ENCODE measurements at regions not wholly inside any gene's neighbourhood (a gene's known extent, or its start where the extent isn't known, plus 50 kb on each side); places are given as distances from the start of the nearest gene placed in this dataset.

DNA sequence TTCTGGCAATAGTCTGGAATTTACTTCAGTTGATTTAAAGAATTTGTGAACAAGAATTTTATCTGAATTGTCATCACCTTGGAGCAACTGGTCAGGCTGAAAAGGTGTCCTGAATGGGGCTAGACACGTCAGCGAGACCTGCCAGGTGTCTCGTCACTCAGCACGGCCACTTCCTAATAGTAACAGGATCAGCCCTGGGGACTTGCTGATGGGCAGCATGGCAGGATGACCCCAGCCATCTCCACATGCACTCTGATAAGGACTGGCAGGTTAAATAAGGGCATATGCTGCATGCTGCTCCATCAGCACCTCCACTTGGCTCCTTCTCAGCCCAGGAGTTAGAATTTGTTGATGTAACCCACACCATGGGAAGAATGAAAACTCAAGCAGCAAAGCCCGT lies 224.2 kb downstream of the FOXO1 start:
- TF ChIP-seq REST (tag by site-specific recombination; IDR thresholded peaks at IDR 0.05) = no peak
- TF ChIP-seq ZNF132 (tag by site-specific recombination; IDR thresholded peaks at IDR 0.05; ENCODE audit: borderline replicate concordance) = no peak
- TF ChIP-seq CTCF (tag by site-specific recombination; IDR thresholded peaks at IDR 0.05) = no peak
- TF ChIP-seq ZNF777 (tag by site-specific recombination; IDR thresholded peaks at IDR 0.05; ENCODE audit: borderline replicate concordance) = no peak
- no peak for TF ChIP-seq ZNF121 (tag by site-specific recombination; IDR thresholded peaks at IDR 0.05)
- no peak for TF ChIP-seq KLF9 (tag by site-specific recombination; IDR thresholded peaks at IDR 0.05; ENCODE audit: low read depth)
- no peak for TF ChIP-seq ZNF138 (tag by site-specific recombination; IDR thresholded peaks at IDR 0.05; ENCODE audit: borderline replicate concordance)
- TF ChIP-seq SP7 (tag by site-specific recombination; IDR thresholded peaks at IDR 0.05) = no peak
- TF ChIP-seq ZNF274 (IDR thresholded peaks at IDR 0.05; ENCODE audit: low read length) = no peak
- no peak for TF ChIP-seq ZNF274 (tag by site-specific recombination; IDR thresholded peaks at IDR 0.05; ENCODE audit: borderline replicate concordance)
- TF ChIP-seq ZNF449 (tag by site-specific recombination; IDR thresholded peaks at IDR 0.05) = no peak
- no peak for TF ChIP-seq ZBTB7A (tag by site-specific recombination; IDR thresholded peaks at IDR 0.05; ENCODE audit: low read depth)
- TF ChIP-seq ZNF768 (tag by site-specific recombination; IDR thresholded peaks at IDR 0.05) = no peak
- no peak for TF ChIP-seq ZNF747 (tag by site-specific recombination; IDR thresholded peaks at IDR 0.05)
